ENCODE measurements at regions not wholly inside any gene's neighbourhood (a gene's known extent, or its start where the extent isn't known, plus 50 kb on each side); places are given as distances from the start of the nearest gene placed in this dataset.

- in situ Hi-C loops (cut with HindIII; ENCODE audit: low sequenced_read_pairs): no loop called here
- no peak for DNase-seq (ENCODE audit: low spot score)
These were observed 102.3 kb downstream of the LINC00237 start for GRCh38 chr20:21003902-21004301.

- in situ Hi-C loops (cut with HindIII; ENCODE audit: low sequenced_read_pairs): no loop called here
- no peak for DNase-seq (ENCODE audit: low spot score)
These were observed 103.7 kb downstream of the LINC00237 start for GRCh38 chr20:21002486-21002885.

GRCh38 chr20:20993372-20993771 is 112.8 kb downstream of the LINC00237 start:
- in situ Hi-C loops (cut with HindIII; ENCODE audit: low sequenced_read_pairs): no loop called here
- DNase-seq (ENCODE audit: low spot score): no peak

GRCh38 chr20:20992686-20993360 is 113.3 kb downstream of the LINC00237 start:
- in situ Hi-C loops (cut with HindIII; ENCODE audit: low sequenced_read_pairs): no loop called here
- DNase-seq (ENCODE audit: low spot score): no peak

- in situ Hi-C loops (cut with HindIII; ENCODE audit: low sequenced_read_pairs): no loop called here
- no peak for DNase-seq (ENCODE audit: low spot score)
These were observed 113.9 kb downstream of the LINC00237 start for GRCh38 chr20:20992277-20992676.

- no peak for DNase-seq (ENCODE audit: low spot score)
- in situ Hi-C loops (cut with HindIII; ENCODE audit: low sequenced_read_pairs): no loop called here
These were observed 117.1 kb downstream of the LINC00237 start for GRCh38 chr20:20989081-20989480.

- DNase-seq (ENCODE audit: low spot score): no peak
- in situ Hi-C loops (cut with HindIII; ENCODE audit: low sequenced_read_pairs): no loop called here
These were observed 126.2 kb downstream of the LINC00237 start for GRCh38 chr20:20979934-20980333.

- in situ Hi-C loops (cut with HindIII; ENCODE audit: low sequenced_read_pairs): no loop called here
- DNase-seq (ENCODE audit: low spot score): no peak
These were observed 128.4 kb downstream of the LINC00237 start for GRCh38 chr20:20977786-20978185.

GRCh38 chr20:20972490-20972889 is 133.7 kb downstream of the LINC00237 start:
- DNase-seq (ENCODE audit: low spot score): no peak
- in situ Hi-C loops (cut with HindIII; ENCODE audit: low sequenced_read_pairs): no loop called here

GRCh38 chr20:20971810-20972209 is 134.3 kb downstream of the LINC00237 start:
- no peak for DNase-seq (ENCODE audit: low spot score)
- in situ Hi-C loops (cut with HindIII; ENCODE audit: low sequenced_read_pairs): no loop called here

- no peak for DNase-seq (ENCODE audit: low spot score)
- in situ Hi-C loops (cut with HindIII; ENCODE audit: low sequenced_read_pairs): no loop called here
These were observed 135.3 kb downstream of the LINC00237 start for GRCh38 chr20:20970841-20971240.

- in situ Hi-C loops (cut with HindIII; ENCODE audit: low sequenced_read_pairs): no loop called here
- no peak for DNase-seq (ENCODE audit: low spot score)
These were observed 136.4 kb downstream of the LINC00237 start for GRCh38 chr20:20969701-20970280.

- DNase-seq (ENCODE audit: low spot score): no peak
- in situ Hi-C loops (cut with HindIII; ENCODE audit: low sequenced_read_pairs): no loop called here
These were observed 138.5 kb downstream of the LINC00237 start for GRCh38 chr20:20967564-20968184.

GRCh38 chr20:20966171-20966570 is 140.0 kb downstream of the LINC00237 start:
- in situ Hi-C loops (cut with HindIII; ENCODE audit: low sequenced_read_pairs): no loop called here
- no peak for DNase-seq (ENCODE audit: low spot score)

GRCh38 chr20:20959031-20959755 is 147.0 kb downstream of the LINC00237 start:
- in situ Hi-C loops (cut with HindIII; ENCODE audit: low sequenced_read_pairs): no loop called here
- DNase-seq (ENCODE audit: low spot score): no peak

GRCh38 chr20:20956513-20956931 is 149.6 kb downstream of the LINC00237 start:
- in situ Hi-C loops (cut with HindIII; ENCODE audit: low sequenced_read_pairs): no loop called here
- peak; percentile 25 for DNase-seq (ENCODE audit: low spot score)

GRCh38 chr20:20955892-20956291 is 150.3 kb downstream of the LINC00237 start:
- DNase-seq (ENCODE audit: low spot score): no peak
- in situ Hi-C loops (cut with HindIII; ENCODE audit: low sequenced_read_pairs): no loop called here

- in situ Hi-C loops (cut with HindIII; ENCODE audit: low sequenced_read_pairs): no loop called here
- no peak for DNase-seq (ENCODE audit: low spot score)
These were observed 152.2 kb downstream of the LINC00237 start for GRCh38 chr20:20953738-20954618.

GRCh38 chr20:20950620-20951019 is 155.5 kb downstream of the LINC00237 start:
- DNase-seq (ENCODE audit: low spot score): no peak
- in situ Hi-C loops (cut with HindIII; ENCODE audit: low sequenced_read_pairs): no loop called here

Measured in G401 (cell line).